NOMO-1 (cell line): ENCODE measurements at regions not wholly inside any gene's neighbourhood (a gene's known extent, or its start where the extent isn't known, plus 50 kb on each side); places are given as distances from the start of the nearest gene placed in this dataset.

Experiments used
- DNase-seq, 2 experiments: peaks; one replicate each; lab custom pipeline; 2025; ENCODE audit not compliant: unreplicated experiment in 2 of 2; lab: John Stamatoyannopoulos, UW

DNA sequence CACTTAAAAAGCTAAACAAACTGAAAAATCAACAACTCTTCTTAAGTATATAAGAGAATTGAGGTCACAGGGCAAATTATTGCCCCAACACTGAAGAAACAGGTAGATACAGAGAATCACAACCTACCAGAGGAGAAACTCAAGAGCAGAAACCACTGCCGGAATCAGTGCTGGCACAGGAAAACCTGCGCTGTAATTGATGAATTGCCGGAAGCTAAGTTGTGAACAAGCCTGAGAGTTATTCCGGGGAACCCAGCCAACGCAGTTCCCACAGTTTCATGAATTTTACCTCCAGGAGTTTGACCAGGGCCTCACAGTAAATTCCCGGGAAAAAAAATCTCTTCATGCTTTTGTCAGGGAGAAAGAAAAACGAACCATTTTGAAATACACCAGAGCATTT, 657.1 kb upstream of the BRINP3 start:
- DNase-seq, result no peak

- DNase-seq, result no peak
These were observed 662.4 kb upstream of the BRINP3 start for GRCh38 chr1:191140038-191140437.

DNA sequence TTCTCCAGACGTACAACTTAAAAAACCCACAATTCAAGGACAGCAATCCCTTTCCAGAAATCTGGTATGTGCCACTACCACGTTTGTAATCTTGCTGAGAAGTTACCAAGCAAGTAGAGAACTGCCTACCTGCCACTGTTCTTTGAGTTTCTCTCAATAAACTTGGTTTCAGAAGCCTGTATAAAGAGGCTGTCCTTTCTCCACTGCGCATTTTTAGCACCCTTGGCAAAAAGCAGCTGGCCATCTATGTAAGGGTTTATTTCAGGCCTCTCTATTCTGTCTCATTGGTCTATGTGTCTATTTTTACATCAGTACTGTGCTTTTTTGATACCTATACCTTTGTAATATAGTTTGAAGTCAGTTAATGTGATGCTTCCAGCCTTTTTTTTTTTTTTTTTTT, 665.1 kb upstream of the BRINP3 start:
- no peak for DNase-seq

GRCh38 chr1:191145834-191146233, 668.2 kb upstream of the BRINP3 start:
- no peak for DNase-seq

- DNase-seq, result no peak
These were observed 673.7 kb upstream of the BRINP3 start for GRCh38 chr1:191151321-191151807.

DNA sequence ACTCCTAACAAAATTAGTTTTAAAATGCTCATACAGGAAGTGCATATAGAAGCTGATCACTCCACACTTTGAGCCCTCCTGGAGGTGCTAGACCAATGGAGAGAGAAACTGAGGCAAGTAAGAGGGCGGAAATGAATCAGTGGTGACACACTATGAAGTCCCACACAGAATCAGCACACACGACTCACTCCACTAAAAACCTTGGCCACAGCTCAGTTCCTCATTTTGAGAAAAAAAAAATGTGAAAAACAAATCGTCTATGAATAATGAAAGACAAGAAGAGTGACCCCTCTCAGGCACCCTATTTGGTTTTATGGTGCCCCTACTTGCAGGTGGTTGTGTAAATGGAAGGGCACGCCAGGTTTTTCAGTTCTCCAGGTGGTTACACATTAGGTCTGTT, 675.1 kb upstream of the BRINP3 start:
- DNase-seq, result peak in 1 of 2 experiments; percentile 13

GRCh38 chr1:191155178-191155577, 677.5 kb upstream of the BRINP3 start:
- DNase-seq, result no peak

DNA sequence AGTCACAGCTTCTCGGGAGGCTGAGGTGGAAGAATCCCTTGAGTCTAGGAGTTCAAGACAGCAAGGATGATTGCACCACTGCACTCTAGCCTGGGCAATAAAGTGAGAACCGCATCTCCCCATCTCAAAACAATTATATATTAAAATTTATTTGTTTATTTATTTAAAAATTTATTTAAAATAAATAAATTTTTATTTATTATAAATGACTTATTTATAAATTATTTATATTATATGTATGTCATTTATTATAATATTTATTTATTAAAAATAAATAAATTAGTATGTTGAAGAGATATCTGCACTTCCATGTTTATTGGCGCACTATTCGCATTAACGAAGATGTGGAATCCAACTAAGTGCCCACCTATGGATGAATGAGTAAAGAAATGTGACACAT, 683.2 kb upstream of the BRINP3 start:
- DNase-seq, result no peak

DNA sequence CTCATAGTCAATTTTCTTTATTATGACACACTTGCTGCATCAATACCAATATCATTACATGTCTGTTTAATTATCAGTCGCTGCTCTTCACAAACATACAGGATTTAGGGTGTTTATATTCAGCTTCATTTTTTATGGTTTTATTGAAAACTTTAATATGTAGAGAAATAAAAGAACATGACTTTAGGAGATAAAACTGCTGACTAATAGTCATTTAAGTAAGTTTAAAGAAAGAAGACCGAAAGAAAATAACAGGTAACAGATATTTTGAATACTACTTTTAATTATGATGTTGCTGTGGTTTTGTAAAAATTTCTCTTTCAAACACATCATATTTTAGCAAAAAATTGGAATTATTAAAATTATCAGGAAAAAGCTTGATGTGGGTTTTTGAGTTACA, 685.1 kb upstream of the BRINP3 start:
- no peak for DNase-seq

DNA sequence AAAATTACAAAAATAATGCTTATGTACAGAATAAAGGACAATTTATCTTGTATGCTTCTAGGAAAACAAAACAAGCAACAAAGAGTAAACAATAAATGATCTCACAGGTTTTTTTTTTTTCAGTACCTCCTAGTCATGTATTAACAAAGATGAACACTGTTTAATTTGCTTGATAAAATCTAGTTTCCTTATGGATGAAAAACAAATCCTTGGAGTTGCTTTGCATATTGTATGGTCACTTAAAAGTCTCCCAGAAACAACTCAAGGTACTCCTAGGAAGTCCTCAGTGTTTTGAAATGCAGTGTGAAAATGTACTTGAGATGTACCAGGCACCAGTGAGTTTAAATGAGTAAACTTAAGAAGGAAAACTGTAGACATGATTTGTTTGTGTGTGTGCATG, 686.0 kb upstream of the BRINP3 start:
- DNase-seq, result no peak

GRCh38 chr1:191174298-191174697, 696.6 kb upstream of the BRINP3 start:
- DNase-seq, result peak in 1 of 2 experiments; percentile 87

- DNase-seq, result no peak
These were observed 698.5 kb upstream of the BRINP3 start for GRCh38 chr1:191176131-191176530.

DNA sequence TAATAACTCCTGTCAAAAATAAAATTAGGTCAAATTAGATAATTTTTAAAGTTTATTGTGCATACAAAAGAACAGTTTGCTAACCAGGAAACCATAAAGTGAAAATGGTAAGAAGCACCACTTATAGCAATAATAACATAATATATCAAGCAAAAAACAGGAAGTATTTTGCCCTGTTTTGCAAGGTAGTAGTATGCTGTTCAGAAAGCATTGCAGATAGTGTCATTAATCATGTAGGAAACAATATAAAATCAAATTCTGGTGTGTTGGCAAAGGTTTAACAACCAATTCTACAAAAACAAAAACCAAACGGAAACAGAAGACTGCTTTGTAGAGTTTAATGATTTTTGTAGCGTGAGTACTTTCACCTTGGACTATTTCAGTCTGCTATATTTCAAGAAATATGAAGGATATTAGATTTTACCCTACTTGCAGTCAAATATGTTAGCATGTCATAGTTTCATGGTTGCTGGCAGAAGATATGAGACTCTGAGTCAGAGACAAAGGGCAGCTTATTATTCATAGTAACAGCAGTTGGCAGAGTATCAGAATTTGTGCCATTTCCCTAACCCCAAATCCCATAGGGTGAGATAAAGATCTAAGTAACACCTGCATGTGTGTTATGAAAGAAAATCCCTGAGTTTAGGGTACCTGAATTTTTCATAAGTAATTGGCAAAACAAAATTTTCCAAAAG, 729.0 kb upstream of the BRINP3 start:
- DNase-seq, result peak; percentile 57 to 84

GRCh38 chr1:191222206-191222605, 744.5 kb upstream of the BRINP3 start:
- no peak for DNase-seq

DNA sequence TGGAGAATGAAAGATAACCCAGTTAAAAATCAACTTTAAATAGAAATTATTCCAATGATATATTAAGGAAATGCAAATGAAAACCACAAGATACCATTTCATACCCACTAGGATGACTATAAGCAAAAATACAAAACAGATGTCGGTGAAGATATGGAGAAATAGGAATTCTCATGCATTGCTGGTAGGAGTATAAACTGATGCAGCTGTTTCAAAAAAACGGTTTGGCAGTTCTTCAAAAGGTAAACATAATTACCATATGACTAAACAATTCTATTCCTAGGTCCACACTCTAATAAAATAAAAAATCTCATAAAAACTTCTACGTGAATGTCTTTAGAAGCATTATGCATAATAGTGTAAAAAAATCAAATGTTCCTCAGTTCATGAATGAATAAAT, 763.3 kb upstream of the BRINP3 start:
- no peak for DNase-seq

DNA sequence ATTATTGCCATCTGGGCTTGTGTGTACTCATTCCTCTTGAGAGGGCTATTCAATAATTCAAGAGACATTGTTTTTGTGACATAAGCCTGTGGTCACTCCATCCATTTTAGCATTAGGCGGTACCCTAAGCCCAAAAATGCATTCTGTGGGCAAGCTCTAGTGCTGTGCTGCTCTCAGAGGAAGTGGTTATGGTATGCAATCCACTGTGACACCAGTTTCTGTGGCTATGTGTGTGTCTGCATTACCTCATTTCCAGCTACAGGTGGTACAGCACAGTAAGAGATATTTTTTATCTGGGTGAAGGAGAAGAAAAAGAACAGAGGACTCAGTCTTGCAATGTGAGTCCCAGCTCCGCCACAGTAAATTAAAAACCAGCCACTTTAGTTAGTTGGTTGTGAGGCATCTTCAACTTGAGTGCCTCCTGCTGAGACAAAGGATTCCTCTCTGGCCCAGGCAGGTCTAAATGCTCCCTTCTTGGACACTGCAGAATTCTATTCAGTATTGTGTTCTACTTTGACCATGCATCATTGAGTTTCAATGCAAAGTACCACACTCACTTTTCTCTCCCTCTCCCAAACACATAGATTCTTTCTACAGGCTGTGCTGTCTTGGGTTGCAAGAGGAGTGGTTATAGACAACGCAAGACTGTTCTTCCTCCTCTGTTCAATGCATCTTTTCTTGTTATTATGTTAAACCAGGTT, 777.8 kb upstream of the BRINP3 start:
- DNase-seq, result peak in 1 of 2 experiments; percentile 21

GRCh38 chr1:191256917-191257316, 779.3 kb upstream of the BRINP3 start:
- no peak for DNase-seq

DNA sequence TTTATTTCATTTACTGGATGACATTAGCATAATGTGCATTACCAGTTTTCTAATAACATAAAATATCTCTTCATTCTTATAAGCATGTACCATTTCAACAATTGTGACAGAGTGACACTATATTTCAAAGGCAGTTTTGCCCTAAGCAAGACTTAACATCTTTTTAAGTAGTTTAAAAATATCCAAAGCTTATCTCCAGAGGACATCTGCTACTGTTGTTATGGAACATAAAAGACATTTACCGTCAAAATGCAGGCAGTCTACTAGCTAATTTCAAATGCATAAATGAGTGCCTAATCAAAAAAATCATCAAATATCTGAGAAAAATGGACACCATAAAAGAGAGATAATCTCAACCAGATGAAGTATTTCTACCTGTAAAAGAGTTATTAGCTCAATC, 782.4 kb upstream of the BRINP3 start:
- DNase-seq, result no peak

DNA sequence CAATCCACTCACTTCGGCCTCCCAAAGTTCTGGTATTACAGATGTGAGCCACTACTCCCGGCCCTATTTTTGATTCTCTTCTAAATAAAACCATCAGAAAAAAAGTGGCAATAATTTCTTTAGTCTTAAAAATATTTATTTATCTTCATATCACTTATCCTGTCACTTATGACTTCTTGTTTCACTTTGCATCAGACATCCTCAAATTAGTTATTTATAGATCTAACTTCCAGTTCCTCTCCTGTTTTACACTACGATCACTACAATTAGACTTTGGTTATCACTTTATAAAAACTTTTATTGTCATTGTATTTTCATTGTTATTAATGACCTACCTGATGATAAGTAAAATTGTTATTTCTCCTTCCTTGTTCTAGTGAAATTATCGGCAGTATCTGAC, 783.4 kb upstream of the BRINP3 start:
- DNase-seq, result peak in 1 of 2 experiments; percentile 64

GRCh38 chr1:191279266-191279800, 801.7 kb upstream of the BRINP3 start:
- DNase-seq, result no peak

GRCh38 chr1:191284175-191284574, 806.5 kb upstream of the BRINP3 start:
- DNase-seq, result no peak

DNA sequence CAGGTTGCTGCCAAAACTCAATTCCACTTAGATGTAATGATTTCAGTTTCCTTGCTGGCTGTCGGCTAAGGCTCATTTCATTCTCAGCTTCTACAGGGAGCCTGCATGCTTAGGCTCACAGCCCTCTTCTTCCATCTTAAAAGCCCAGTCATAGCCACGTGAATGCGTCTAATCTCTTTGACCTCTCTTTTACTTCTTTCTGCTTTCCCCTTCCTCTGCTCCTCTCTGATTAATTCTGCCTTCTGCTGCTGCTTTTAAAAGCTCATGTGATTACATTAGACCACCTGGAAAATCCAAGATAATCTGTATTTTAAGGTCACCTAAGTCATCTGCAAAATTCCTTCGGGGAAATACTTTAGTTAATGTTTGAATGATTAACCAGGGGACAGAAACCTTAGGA, 812.8 kb upstream of the BRINP3 start:
- no peak for DNase-seq
